T-helper 1 cell treated with Interleukin-12 subunit alpha and Interleukin-12 subunit beta and Interleukin-4 antibody, amounts not matched to agents 30 ng/mL and 1 ng/mL, for 36 hours (primary cell): ENCODE measurements at regions not wholly inside any gene's neighbourhood (a gene's known extent, or its start where the extent isn't known, plus 50 kb on each side); places are given as distances from the start of the nearest gene placed in this dataset.

Source experiments
- intact Hi-C: fragments of 100-400 bp; cut with micrococcal nuclease; formaldehyde crosslinking; loops from one replicate; pipeline ENCODE4 v1.15.1; 2024

DNA sequence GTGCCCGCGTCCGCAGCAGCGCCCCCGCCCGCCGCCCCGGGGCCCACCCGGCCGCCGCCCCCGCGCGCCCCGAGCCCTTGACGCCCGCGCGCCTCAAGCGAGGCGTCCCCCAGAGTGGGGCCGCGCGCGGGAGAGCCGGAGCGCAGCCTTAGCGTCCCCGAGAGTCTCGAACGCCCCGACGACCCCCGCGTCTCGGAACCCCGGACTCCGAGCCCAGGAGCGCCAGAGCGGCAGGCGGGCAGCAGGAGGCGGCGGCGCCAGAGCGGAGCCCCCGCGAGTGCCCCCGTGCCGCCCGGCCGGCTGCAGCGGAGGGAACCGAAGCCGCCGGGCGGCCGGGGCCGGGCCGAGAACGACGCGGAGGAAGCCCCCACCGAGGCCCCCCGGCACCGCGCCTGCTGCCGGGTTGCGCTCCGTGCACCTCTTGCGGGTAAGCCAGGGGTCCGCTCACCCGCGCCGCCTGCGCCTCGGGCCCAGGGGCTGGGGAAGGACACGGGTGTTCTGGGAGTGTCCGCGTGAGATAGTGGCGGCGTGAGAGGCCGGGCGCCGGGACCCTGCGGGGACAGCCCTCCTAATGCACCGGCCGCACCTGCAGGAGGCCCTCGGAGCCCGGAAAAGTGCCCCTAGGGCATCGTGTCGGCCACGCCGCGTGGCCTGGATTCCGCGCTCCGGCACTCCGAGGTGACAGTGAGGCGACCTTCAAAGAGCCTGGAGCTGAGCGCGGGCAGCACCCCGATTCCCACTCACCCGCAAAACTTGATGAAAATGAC, 52.0 kb upstream of the ULK4 start:
- intact Hi-C loops = loop anchor here (1.0 to 5.0 kb wide), 11 partner anchors 8 to 1705 kb away; partner anchors contain the start of genes EIF1B, SEC22C, ULK4 and VIPR1

GRCh38 chr3:42012935-42013690, 51.2 kb upstream of the ULK4 start:
- intact Hi-C loops = loop anchor here (1.0 to 5.0 kb wide), 9 partner anchors 51 to 1704 kb away; partner anchors contain the start of genes EIF1B, SEC22C, ULK4 and VIPR1

- intact Hi-C loops = loop anchor here (2.0 to 5.0 kb wide), 6 partner anchors 70 to 1560 kb away; partner anchors contain the start of genes SEC22C, VIPR1 and ZNF621
Observed at GRCh38 chr3:42012383-42012934, 50.6 kb upstream of the ULK4 start.
